NCI-H748 (cell line): ENCODE measurements at regions not wholly inside any gene's neighbourhood (a gene's known extent, or its start where the extent isn't known, plus 50 kb on each side); places are given as distances from the start of the nearest gene placed in this dataset.
"Not testable (repeated sequence)": the region's sequence is repeated elsewhere in the genome, so short reads cannot be mapped to it uniquely, and the experiment has no call there.

Experiments used
- DNase-seq: peaks from one replicate; lab custom pipeline; 2025; ENCODE audit not compliant: unreplicated experiment; lab: John Stamatoyannopoulos, UW

- DNase-seq = no peak
Measured at GRCh38 chr7:146057958-146058357, 58.6 kb upstream of the CNTNAP2 start.

GRCh38 chr7:146054909-146055308, 61.7 kb upstream of the CNTNAP2 start:
- peak; percentile 7 for DNase-seq

GRCh38 chr7:146053492-146053891, 63.1 kb upstream of the CNTNAP2 start:
- no peak for DNase-seq

GRCh38 chr7:146043310-146043709, 73.3 kb upstream of the CNTNAP2 start:
- DNase-seq = not testable (repeated sequence)

GRCh38 chr7:146028251-146028750, 88.3 kb upstream of the CNTNAP2 start:
- peak; percentile 13 for DNase-seq

GRCh38 chr7:146027243-146027642, 89.4 kb upstream of the CNTNAP2 start:
- no peak for DNase-seq

- DNase-seq = no peak
Measured at GRCh38 chr7:146022776-146023175, 93.8 kb upstream of the CNTNAP2 start.

GRCh38 chr7:146019041-146020004, 97.3 kb upstream of the CNTNAP2 start:
- DNase-seq = not testable (repeated sequence)

GRCh38 chr7:146017366-146017765, 99.2 kb upstream of the CNTNAP2 start:
- DNase-seq = not testable (repeated sequence)

- not testable (repeated sequence) for DNase-seq
Measured at GRCh38 chr7:146014154-146014553, 102.4 kb upstream of the CNTNAP2 start.

- DNase-seq = no peak
Measured at GRCh38 chr7:146008293-146008692, 108.3 kb upstream of the CNTNAP2 start.

- DNase-seq = no peak
Measured at GRCh38 chr7:146004805-146005204, 111.8 kb upstream of the CNTNAP2 start.

- no peak for DNase-seq
Measured at GRCh38 chr7:146002431-146003078, 114.0 kb upstream of the CNTNAP2 start.

- no peak for DNase-seq
Measured at GRCh38 chr7:146002008-146002407, 114.6 kb upstream of the CNTNAP2 start.

- DNase-seq = no peak
Measured at GRCh38 chr7:146000882-146001281, 115.7 kb upstream of the CNTNAP2 start.

- no peak for DNase-seq
Measured at GRCh38 chr7:145989469-145989868, 127.1 kb upstream of the CNTNAP2 start.

GRCh38 chr7:145986248-145986874, 130.2 kb upstream of the CNTNAP2 start:
- no peak for DNase-seq

GRCh38 chr7:145978769-145979168, 137.8 kb upstream of the CNTNAP2 start:
- DNase-seq = peak; percentile 99

GRCh38 chr7:145959981-145960380, 156.6 kb upstream of the CNTNAP2 start:
- DNase-seq = no peak

- DNase-seq = no peak
Measured at GRCh38 chr7:145957160-145957890, 159.3 kb upstream of the CNTNAP2 start.

GRCh38 chr7:145951566-145951965, 165.0 kb upstream of the CNTNAP2 start:
- DNase-seq = no peak
